ENCODE measurements at regions not wholly inside any gene's neighbourhood (a gene's known extent, or its start where the extent isn't known, plus 50 kb on each side); places are given as distances from the start of the nearest gene placed in this dataset.

DNA sequence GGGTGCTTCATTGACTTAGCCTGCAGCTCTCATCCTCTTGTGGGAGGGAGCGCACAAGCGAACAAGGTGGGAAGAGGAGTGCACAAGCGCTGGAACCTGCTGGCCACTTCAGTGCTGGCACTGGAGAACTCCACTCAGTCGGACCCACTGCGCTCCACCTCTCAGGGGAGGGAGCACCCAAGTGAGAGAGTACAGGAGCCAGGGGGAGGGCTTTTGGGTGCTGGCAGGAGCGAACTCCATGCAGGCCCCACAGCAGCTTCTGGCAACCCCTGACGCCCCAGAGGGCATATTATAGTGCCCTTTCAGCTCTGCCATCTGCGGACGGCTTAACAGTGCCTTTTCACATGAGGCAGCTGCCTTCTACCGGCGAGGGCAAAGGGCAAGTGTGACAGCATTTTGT, 774.2 kb upstream of the COX7C start:
- TF ChIP-seq CTCF (conservative IDR thresholded peaks at IDR 0.05), result no peak
- Histone ChIP-seq H3K4ac (ENCODE audit: low read depth, low read length) (no peak overlapping the region), H2AFZ (ENCODE audit: low read length) (no peak overlapping the region), H3K4me2 (ENCODE audit: insufficient read depth, insufficient read length, low read length) (no peak overlapping the region), H2BK15ac (ENCODE audit: low read depth, low read length) (no peak overlapping the region), H3K4me1 (ENCODE audit: insufficient read depth, low read length) (no peaks in the 10 kb centered on the region), H3K23me2 (ENCODE audit: insufficient read length, low read depth, low read length, poor library complexity, severe bottlenecking) (no peaks in the 10 kb centered on the region), H4K8ac (replicated peaks; ENCODE audit: insufficient read length, low read depth, low read length) (no peak overlapping the region), H3T11ph (ENCODE audit: low read length) (no peak overlapping the region), H4K5ac (ENCODE audit: insufficient read length, low read depth, low read length) (no peak overlapping the region), H3K79me2 (ENCODE audit: insufficient read depth, low read length) (no peaks in the 10 kb centered on the region), H2AK5ac (ENCODE audit: insufficient read length, low read length) (no peak overlapping the region), H3K9ac (ENCODE audit: extremely low read depth, insufficient read length, low read length) (no peak overlapping the region), H2BK12ac (ENCODE audit: insufficient read length, low read depth, low read length) (no peak overlapping the region), H3K79me1 (ENCODE audit: insufficient read depth, low read depth, low read length, poor library complexity, severe bottlenecking) (no peaks in the 10 kb centered on the region), H2BK20ac (ENCODE audit: low read depth, low read length, poor library complexity, severe bottlenecking) (no peak overlapping the region), H3K23ac (ENCODE audit: insufficient read length, low read depth, low read length) (no peak overlapping the region), H3K27ac (ENCODE audit: insufficient read length, low read depth, low read length) (no peak overlapping the region), H4K20me1 (ENCODE audit: control insufficient read depth, insufficient read depth, insufficient read length) (no peaks in the 10 kb centered on the region), H2BK120ac (ENCODE audit: low read depth, low read length, poor library complexity, severe bottlenecking) (no peak overlapping the region), H2BK5ac (ENCODE audit: insufficient read length, low read length) (no peak overlapping the region), H4K91ac (ENCODE audit: insufficient read length, low read depth, low read length) (no peak overlapping the region), H3K9me3 (ENCODE audit: control insufficient read depth, low read depth, low read length) (no peaks in the 10 kb centered on the region), H3K27me3 (ENCODE audit: insufficient read depth, low read length) (no peaks in the 10 kb centered on the region), H3K14ac (ENCODE audit: insufficient read depth, low read length) (no peak overlapping the region), H3K18ac (ENCODE audit: insufficient read length, low read depth, low read length) (no peak overlapping the region), H3K56ac (ENCODE audit: insufficient read length, low read depth, low read length) (no peak overlapping the region)
- no CpG with 5 or more reads among the region's 11 CpGs for WGBS (ENCODE audit: extremely low coverage, insufficient read length, low lambda C conversion rate)
- H3K27me3 Mint-ChIP-seq (ENCODE audit: low read depth), result no peaks in the 10 kb centered on the region
- no peak for DNase-seq
- H3K4me1 Mint-ChIP-seq, result peaks cover 5 to 13% of the 10 kb centered on the region in 2 experiments; a peak in 3 of 4 replicates
- H3K4me3 Mint-ChIP-seq, result no peak overlapping the region
- H3K36me3 Mint-ChIP-seq (ENCODE audit: insufficient read depth in 1 of 3, low read depth in 3 of 3), result no peaks in the 10 kb centered on the region; a peak in 2 of 7 replicates
- peak overlapping the region; percentile 11 to 78 (median 50); a peak in 3 of 7 replicates for H3K27ac Mint-ChIP-seq
- H3K9me3 Mint-ChIP-seq, result peaks cover 0 to 6% of the 10 kb centered on the region in 2 experiments; a peak in 2 of 5 replicates

Data from H9 (cell line).